Breast epithelium (tissue), 4 donors: ENCODE measurements at regions not wholly inside any gene's neighbourhood (a gene's known extent, or its start where the extent isn't known, plus 50 kb on each side); places are given as distances from the start of the nearest gene placed in this dataset.

ENCODE experiments used
- DNase-seq, 2 donors: peaks; one replicate each; pipeline ENCODE4 v3.0.0-alpha.2; 2019; ENCODE audit warnings: low spot score in 2 of 2
- H3K27ac ChIP-seq, 2 donors: fragments of 200-600 bp; sonication (generic) in 1 of 2; one replicate each; pipeline ENCODE4 v1.5.1; 2016 to 2019; ENCODE audit warnings: mild to moderate bottlenecking in 1 of 2
- H3K27me3 ChIP-seq, 2 donors: fragments of 200-600 bp; sonication (generic) in 1 of 2; one replicate each; pipeline versions ENCODE4 v1.5.1 to v1.6.0; 2017 to 2019; ENCODE audit warnings: control low read depth in 1 of 2, mild to moderate bottlenecking in 1 of 2
- H3K36me3 ChIP-seq: fragments of 200-600 bp; one replicate; pipeline ENCODE4 v1.5.1; 2019
- H3K4me1 ChIP-seq, 2 donors: fragments of 200-600 bp; sonication (generic); one replicate each; pipeline ENCODE4 v1.5.1; 2016 to 2019; ENCODE audit warnings: control low read depth in 1 of 2
- H3K4me3 ChIP-seq, 3 donors: fragments of 200-600 bp; sonication (generic); 1 replicate in 2 of 3; 2 replicates in 1 of 3; pipeline ENCODE4 v1.5.1; 2016 to 2019; ENCODE audit warnings: mild to moderate bottlenecking in 3 of 3, moderate library complexity in 2 of 3
- H3K9me3 ChIP-seq, 2 donors: fragments of 200-600 bp; sonication (generic) in 1 of 2; one replicate each; pipeline ENCODE4 v1.5.1; 2016 to 2019; ENCODE audit warnings: control low read depth in 1 of 2
- CTCF ChIP-seq, 3 donors: fragments of 450-650 bp; IDR thresholded peaks; one replicate each; pipeline ENCODE4 v1.5.1; 2016 to 2017; ENCODE audit warnings: antibody characterized with exemption in 3 of 3, mild to moderate bottlenecking in 3 of 3, moderate library complexity in 3 of 3
- POLR2A ChIP-seq: fragments of 450-650 bp; IDR thresholded peaks from one replicate; pipeline ENCODE4 v1.6.1; 2016; ENCODE audit warnings: antibody characterized with exemption, mild to moderate bottlenecking, moderate library complexity
- POLR2AphosphoS5 ChIP-seq, 3 donors: sonication (generic); formaldehyde crosslinking; IDR thresholded peaks; one replicate each; pipeline ENCODE4 v1.6.1; 2017; ENCODE audit warnings: antibody characterized with exemption in 3 of 3
- intact Hi-C: fragments of 100-400 bp; cut with DNase I; formaldehyde crosslinking; loops from one replicate; pipeline ENCODE4 v1.15.1; 2023; ENCODE audit warnings: low total_unique reads

DNA sequence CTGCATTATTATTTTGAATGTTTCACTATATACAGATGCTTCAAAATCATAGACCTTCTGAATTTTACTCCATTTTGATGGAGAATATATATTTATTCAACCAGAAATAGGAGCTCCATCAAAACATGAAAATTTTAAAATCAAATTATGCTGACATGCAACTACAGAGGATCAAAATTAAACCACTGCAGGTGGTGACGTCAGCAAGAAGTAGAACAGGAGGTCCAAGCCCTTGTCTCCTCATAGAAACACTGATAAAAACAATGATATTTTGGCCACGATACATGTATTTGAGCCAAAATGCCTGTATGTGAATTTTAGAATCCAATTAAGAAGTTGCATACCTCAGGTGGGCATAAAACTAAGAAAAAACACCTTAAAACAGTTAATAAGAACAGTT is 236.6 kb upstream of the FBXL7 start:
- Histone ChIP-seq H3K4me1 (no peaks in the 10 kb centered on the region), H3K27ac (no peak overlapping the region), H3K4me3 (no peak overlapping the region), H3K9me3 (peaks cover 0 to 7% of the 10 kb centered on the region in 2 donors), H3K27me3 (no peaks in the 10 kb centered on the region), H3K36me3 (no peaks in the 10 kb centered on the region)
- intact Hi-C loops, result no loop called here
- DNase-seq, result no peak
- TF ChIP-seq POLR2A (no peak), POLR2AphosphoS5 (IDR thresholded peaks at IDR 0.05) (no peak), CTCF (IDR thresholded peaks at IDR 0.05) (no peak)

- Histone ChIP-seq H3K9me3 (no peaks in the 10 kb centered on the region), H3K4me3 (no peak overlapping the region), H3K36me3 (no peaks in the 10 kb centered on the region), H3K4me1 (no peaks in the 10 kb centered on the region), H3K27ac (no peak overlapping the region), H3K27me3 (no peaks in the 10 kb centered on the region)
- no peak for TF ChIP-seq POLR2AphosphoS5 (IDR thresholded peaks at IDR 0.05)
- no peak for DNase-seq
- intact Hi-C loops, result no loop called here
Measured at GRCh38 chr5:15261269-15261995, 238.5 kb upstream of the FBXL7 start.

DNA sequence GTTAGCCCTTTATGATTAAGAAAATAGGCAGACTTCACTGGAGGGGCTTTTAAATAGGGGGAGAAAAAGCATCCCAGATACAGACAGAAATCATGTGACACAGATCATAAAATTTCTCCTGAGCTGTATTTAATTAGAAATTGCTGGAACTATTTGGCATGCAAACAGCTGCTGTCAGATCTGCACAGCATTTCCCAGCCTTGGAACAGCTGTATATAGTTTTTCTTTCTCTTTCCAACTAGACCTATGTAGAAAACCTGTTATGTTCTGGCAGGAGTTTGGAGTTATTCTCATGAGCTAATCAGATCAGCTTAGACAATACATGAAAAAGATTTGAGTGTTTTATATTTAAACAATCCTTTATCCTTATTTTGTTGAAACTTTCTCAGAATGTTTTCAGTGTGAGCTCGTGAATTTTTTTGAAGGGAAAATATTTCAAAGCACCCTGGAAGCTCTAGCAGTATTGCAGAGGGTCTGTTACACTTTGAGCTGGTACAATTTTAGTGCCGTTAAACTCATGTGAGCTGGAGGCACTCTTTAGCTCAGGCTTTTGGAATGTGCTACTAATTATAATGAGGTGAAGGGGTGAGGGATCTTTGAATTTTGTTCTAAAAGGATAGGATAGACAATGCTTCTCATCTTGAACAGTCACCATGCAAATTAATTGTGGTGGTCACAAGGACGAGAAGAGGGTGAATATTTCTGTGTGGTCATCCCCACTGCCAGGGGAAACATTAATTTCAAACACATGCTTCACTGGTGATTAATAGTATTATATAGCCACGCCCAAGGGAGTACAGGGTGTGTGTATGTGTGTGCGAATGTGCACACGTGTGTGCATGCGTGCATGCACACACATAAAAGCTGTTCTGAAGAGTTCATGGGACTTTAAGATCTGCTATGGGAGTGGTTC is 239.4 kb upstream of the FBXL7 start:
- intact Hi-C loops, result no loop called here
- Histone ChIP-seq H3K4me1 (no peaks in the 10 kb centered on the region), H3K4me3 (no peak overlapping the region), H3K36me3 (no peaks in the 10 kb centered on the region), H3K27ac (no peak overlapping the region), H3K9me3 (no peaks in the 10 kb centered on the region), H3K27me3 (no peaks in the 10 kb centered on the region)
- DNase-seq, result no peak
- TF ChIP-seq CTCF (IDR thresholded peaks at IDR 0.05), result no peak
- TF ChIP-seq POLR2A, result no peak
- TF ChIP-seq POLR2AphosphoS5 (IDR thresholded peaks at IDR 0.05), result no peak

- TF ChIP-seq POLR2AphosphoS5 (IDR thresholded peaks at IDR 0.05), result no peak
- TF ChIP-seq POLR2A, result no peak
- TF ChIP-seq CTCF (IDR thresholded peaks at IDR 0.05), result no peak
- intact Hi-C loops, result no loop called here
Measured at GRCh38 chr5:15256485-15256884, 243.5 kb upstream of the FBXL7 start.

DNA sequence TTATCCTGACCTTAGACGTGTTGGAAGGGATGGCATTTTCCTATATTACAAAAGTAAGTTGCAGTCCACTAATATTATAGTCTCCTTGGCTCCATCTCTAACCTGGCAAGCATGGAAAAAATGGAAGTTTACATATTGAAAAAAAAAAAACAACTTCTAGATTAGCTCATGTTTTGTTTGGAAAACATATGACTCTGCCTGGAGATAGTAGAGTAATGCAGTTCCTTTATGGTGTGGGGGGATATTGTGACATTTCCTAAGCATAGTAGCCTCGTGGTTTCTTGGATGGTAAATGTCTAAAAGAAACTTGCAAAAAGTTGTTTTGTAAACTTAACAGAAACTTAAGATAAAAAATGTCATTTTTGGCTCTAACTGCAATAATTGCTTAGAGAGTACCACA is 244.4 kb upstream of the FBXL7 start:
- no peak for DNase-seq
- intact Hi-C loops, result no loop called here
- TF ChIP-seq POLR2AphosphoS5 (IDR thresholded peaks at IDR 0.05) (no peak), CTCF (IDR thresholded peaks at IDR 0.05) (no peak), POLR2A (no peak)

More at GRCh38 chr5:15256485-15256884, 243.5 kb upstream of the FBXL7 start:
- DNase-seq, result no peak
- H3K9me3 ChIP-seq, result no peaks in the 10 kb centered on the region
- no peaks in the 10 kb centered on the region for H3K27me3 ChIP-seq
- H3K27ac ChIP-seq, result no peak overlapping the region
- no peaks in the 10 kb centered on the region for H3K36me3 ChIP-seq
- H3K4me1 ChIP-seq, result no peaks in the 10 kb centered on the region
- no peak overlapping the region for H3K4me3 ChIP-seq

More for the DNA sequence above, 244.4 kb upstream of the FBXL7 start:
- H3K27ac ChIP-seq, result no peak overlapping the region
- H3K4me1 ChIP-seq, result no peaks in the 10 kb centered on the region
- no peaks in the 10 kb centered on the region for H3K27me3 ChIP-seq
- H3K9me3 ChIP-seq, result no peaks in the 10 kb centered on the region
- H3K4me3 ChIP-seq, result no peak overlapping the region
- no peaks in the 10 kb centered on the region for H3K36me3 ChIP-seq
